GM19397 (cell line): ENCODE measurements at regions not wholly inside any gene's neighbourhood (a gene's known extent, or its start where the extent isn't known, plus 50 kb on each side); places are given as distances from the start of the nearest gene placed in this dataset.

Experiments
- ATAC-seq: cut with Tn5 transposase; IDR thresholded peaks from one replicate; pipeline ENCODE4 v1.9.1; 2021; ENCODE audit warnings: mild to moderate bottlenecking, moderate library complexity; ENCODE audit not compliant: unreplicated experiment

DNA sequence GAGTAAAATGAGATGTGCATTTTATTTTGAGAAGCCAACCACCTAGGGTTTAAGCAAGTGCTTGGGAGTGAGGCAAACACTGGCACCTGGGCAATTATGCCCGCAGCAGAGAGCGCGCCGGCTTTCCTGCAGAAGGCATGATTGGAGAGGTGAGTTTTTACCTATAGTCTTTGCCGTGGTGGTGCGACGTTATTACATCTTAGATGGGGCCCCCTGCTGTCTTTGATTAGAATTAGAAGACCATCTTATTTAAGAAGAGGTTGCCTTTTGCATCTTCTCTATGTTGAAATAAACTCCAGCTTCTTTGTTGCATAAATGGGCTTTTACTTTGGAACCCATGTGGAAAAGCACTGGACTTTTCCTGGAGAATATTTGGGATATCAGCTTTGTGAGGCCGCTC lies 409.5 kb downstream of the GLRX3 start:
- no peak for ATAC-seq

DNA sequence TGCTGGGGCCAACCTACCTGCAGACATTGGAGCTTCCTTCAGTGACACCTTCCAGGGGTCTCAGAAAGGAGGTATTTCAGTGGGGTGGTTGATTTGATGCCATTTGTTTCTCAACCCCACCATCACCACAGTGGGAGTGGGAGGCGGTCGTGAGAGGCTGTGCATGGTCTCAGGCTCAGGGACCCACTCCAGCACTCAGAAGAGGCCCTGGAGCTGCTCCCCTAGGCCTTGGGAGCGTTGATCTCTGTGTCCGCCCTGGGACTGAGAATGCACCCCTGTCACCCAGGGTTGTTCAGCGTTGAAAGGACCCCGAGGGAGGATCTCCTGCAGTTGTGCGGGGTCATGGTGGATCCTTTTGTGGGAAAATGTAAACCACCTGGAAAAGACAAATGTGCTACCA lies 410.6 kb downstream of the GLRX3 start:
- ATAC-seq = no peak

DNA sequence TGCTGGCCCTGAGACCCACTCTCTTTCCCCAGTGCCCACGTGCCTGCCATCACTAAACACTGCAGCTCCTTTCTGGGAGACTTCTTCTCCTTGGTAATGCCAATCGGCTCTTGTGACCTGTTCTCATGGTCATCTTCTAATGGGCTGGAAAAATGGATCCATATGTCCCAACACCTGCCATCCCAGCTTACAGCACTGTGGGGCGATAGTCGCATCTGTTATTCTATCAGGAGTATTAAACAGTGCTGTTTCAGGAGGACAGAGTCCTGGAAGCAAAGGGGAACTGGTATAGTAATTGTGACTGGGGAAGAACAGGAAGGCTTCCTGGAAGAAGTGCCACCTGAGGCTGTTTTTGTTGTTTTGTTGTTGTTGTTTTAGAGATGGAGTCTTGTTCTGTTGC lies 411.2 kb downstream of the GLRX3 start:
- no peak for ATAC-seq

DNA sequence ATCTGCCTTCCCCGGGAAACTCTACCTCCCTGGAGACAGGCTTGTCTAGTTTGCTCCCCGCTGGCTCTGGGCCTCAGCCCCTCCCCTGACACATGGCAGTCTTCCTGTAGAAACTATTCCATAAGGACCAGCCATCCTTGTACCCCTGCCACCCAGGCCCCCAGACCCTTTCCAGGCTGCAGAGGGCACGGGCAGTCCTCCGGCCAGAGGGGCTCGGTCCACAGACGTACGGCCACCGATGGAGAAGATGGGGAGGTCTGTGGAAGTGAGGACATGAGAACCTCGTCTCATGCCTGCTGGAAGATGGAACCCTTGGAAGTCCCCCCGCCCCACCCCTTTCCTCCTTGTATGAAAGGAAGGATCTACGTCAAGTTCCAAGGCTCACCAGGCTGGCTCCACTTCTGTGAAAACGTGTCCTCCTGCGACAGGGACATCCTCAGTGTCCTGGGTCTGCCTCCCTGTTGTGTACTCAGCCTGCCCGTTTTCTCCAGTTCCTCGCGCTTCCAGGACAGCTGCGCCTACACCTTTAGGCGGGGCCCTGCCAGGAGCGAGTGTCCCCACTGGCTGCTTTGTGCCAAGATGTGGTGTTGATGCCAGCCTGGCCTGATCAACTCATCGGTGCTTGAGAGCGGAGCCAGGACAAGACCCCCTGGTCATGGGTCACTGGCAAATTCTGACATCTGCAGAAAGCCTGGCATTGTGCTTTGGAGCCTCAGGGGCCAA lies 414.9 kb downstream of the GLRX3 start:
- ATAC-seq = no peak

DNA sequence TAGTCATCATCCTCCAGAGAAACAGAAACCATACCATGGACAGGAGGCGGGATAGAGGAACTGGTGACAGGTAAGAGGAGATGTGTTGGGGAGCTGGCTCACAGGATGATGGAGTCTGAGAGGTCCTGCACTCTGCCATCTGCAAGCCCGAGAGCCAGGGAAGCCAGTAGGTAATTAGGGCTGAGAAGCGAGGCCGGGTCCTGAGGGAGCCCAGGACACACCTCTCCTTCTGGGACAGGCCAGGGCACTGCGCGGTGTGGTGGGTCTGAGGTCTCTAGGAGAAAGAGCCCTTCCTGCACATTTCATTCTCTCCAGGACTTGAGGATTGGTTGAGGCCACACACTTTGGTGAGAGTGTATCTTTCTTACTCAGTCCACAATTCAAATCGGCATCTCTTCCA lies 415.5 kb downstream of the GLRX3 start:
- ATAC-seq = no peak

DNA sequence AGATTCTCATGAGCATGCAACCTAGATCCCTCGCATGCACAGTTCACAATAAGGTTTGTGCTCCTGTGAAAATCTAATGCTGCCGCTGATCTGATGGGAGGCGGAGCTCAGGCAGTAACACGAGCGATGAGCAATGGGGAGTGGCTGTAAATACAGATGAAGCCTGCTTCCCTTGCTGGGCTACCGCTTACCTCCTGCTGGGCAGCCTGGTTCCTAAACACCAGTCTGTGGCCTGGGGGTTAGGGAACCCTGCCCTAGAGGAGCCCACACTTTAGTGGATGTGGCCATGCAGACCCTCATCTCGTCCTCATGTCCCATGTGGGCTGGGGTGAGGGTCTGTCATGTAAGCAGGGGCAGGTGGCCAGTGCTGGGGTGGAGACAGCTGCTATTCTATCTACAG lies 417.6 kb downstream of the GLRX3 start:
- no peak for ATAC-seq

DNA sequence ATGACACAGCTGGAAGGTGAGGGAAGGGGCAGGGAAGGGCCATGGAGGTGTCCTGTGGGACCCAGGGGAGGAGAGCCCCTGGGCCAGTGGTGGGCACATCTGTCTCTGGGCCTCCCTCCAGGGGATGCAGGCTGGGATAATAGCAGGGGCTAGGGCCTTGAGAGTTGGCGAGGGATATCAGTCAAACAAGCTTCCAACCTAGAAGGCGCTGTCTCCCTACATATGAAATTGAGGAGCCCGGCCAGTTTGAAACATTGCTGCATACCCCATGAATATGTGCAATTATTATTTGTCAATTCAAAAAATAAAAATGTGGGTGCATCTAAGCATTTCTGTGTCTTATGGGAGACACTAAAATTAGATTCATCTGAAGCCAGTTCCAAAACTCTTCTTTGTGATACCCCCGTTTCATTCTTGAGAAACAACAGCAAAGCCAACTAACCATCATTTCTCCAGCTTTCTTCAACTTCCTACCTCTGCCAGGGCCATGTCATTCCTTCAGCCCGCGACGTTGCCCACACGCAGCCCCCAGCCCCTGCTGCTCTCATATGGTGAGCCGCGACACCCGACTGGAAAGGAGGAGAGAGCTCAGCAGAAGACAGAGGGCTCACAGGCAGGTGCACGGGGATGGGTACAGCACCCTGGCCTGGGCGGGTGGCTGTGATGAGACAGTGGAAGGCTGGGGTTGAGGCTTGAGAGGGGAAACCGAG lies 418.7 kb downstream of the GLRX3 start:
- no peak for ATAC-seq

DNA sequence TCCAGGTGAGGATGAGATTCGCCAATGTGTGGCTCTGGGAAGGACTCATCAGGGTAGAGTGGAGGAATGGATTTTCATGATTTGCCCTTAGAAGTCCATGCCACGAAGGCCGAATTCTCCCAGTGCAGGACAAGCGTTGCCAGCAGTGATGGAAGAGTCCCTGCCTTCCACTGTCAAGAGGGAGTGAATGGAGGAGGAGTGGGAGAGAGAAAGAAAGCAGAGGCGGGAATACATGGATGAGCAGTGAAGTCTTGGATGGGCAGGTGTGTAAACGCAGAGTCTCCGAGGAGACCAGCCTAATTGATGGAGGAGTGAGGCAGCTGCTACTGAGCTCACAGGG lies 419.2 kb downstream of the GLRX3 start:
- no peak for ATAC-seq

DNA sequence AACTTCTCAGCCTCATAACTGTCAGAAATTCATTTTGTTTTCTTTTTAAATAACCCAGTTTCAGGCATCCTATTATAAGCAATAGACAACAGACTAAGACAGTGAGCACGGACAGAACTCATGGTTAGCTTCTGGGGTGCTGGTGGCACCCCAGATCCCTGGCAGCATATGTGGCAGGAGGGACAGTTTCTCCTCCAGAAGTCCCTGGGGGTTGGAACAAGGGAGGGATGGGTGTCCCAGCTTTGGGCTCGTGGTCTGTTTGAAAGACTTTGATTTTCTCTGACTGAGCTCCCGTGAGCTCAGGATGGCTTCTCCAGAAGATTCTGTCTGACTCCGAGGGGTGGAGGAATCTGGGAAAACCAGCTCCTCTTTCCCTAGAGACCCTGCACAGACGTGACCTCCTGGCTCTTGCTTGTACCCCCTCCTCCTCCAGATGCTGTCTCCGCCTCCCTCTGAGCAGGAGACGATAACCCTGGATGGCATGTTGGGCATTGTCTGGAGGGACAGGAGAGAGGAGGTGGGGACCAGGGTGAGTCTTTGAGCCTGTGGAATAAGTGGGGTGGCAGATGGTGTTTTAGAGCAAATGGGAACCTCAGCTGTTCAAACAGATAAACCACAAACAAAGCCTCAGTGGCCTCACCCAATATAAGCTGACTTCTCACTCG lies 421.1 kb downstream of the GLRX3 start:
- no peak for ATAC-seq

DNA sequence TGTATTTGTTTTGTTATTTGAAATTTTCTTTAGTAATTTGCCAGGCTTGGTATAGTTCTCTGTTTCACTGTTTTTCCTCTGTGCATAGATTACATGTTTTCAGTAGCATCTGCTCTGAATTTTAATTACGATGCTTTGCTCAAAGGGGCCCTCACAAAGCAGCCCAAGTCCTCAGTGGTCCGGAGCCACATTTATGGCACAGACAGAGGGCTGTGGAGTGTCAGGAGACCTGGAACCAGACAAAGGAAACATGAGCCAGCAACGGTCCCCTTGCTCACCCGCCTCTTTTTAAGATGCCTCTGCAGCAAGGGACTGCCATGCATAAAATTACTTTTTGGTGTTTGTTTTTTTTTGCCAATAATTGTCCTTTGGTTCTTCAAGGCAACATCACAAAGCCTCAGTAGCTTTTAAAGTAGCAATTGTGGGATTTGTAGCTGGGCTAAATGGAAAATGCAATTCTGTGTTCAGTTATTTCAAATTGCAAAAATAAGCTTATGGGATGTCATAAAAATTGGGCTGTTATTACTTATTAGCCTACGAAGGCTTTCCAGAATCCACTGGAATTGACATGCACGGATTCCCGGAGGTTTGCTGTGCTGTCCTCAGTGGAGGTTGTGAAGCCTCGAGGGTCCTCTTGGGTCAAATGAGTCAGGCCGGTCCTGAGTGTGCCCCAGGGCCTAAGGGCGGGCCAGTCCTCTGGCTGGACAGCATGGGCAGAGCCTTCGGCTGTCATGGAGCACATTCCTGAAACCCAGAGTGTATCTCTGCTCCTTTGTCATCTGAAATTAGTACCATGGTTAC lies 422.8 kb downstream of the GLRX3 start:
- ATAC-seq = no peak

DNA sequence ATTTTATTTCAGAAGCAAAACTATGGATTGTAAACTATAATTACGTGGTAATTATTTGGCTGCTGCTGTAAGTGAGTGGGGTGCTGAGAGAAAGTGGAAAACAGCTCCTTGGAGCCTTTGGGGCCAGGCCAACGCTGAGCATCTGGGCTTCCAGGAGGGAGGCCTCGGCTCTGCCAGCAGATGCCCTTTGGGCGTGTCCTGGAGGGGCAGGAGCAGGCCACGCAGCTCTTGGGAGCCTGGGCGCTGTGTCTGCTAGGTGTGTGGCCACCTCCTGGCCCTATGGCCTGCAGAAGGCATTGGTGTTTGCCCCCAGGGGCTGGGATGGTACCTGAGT lies 423.3 kb downstream of the GLRX3 start:
- ATAC-seq = no peak

DNA sequence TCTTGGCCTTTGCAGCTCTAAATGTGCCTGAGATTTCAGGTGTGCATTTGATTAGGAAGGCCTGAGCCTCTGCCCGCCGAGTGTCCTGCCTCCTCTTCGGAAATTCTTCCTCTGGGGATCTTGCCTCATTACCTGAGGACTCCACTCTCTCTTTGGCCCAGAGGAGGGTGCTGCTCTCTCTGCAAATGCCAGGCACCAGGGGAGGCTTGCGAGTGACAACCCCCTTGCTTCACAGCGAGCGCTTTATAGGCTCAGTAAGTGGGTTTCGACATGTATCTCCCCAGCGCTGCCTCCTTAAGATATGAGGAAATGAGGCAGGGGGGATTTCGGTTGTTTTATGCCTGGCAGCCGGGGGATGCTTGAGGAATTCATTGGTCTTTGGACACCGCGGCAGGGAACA lies 423.9 kb downstream of the GLRX3 start:
- ATAC-seq = no peak

DNA sequence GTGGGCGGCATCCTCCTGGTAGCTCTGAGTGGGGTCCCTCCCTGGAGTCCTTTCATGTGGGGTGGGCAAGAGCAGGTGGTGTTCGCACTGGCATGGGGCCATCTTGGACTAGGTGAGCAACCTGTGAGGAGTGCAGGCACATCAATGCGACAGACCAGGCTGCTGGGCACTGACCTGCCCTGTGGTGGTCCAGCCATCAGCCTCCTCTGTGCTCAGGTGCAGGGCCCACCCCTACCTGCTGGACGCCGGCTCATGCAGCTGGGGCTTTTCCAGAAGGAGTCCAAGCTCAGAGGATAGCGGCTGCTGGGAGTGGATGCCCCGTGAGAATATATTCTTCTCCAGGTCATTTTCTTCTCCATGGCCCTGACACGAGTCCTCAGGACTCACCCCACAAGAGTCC lies 424.4 kb downstream of the GLRX3 start:
- no peak for ATAC-seq

DNA sequence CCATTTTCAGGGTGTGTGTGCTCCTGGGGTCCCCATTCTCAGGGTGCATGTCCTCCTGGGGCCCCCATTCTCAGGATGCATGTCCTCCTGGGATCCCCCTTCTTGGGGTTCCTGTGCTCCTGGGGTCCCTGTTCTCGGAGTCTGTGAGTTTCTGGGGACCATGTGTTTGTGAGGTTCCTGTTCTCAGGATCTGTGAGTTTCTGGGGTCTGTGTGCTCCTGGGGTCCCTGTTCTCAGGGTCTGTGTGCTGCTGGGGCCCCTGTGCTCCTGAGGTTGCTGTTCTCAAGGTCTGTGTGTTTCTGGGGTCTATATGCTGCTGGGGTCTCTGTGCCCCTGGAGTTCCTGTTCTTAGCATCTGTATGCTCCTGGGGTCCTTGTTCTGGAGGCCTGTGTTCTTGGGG lies 425.5 kb downstream of the GLRX3 start:
- no peak for ATAC-seq

DNA sequence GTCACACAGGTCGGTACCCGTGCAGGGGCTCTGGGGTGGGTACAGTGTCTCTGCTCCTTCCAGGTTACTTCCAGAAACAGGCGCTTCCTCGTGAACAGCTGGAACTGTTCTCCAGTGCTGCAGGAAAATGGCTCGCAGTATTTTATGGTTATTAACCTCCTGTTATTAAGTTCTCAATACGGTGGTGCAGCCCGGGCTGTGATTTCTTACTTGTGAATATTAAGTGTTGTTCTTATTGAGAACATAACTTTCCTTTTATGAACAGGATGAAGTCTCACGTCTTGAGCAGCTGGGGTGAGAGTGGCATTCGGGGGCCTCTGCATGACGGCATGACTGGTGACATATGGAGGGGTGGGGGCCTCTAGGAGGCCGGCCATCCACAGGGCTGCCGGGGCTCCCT lies 430.8 kb downstream of the GLRX3 start:
- no peak for ATAC-seq

DNA sequence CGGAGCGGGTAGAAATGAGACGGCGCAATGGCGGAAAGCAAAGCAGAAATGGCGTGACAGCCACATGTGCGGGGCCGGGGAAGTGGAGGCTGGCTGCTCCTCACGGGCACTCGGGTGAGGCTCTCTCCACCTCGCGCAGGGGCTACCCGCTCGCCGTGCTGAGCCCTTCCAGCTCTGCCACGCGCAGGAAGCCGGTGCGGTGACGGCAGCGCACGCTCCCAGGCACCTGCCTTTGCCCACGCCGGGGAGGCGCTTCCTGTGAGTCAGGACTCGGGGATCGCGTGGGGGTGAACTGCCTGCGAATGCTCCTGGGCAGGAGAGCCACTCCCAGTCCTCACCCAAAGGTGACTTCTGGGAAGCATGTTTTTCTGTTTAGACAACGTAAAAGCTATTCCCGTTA lies 431.2 kb downstream of the GLRX3 start:
- ATAC-seq = no peak

DNA sequence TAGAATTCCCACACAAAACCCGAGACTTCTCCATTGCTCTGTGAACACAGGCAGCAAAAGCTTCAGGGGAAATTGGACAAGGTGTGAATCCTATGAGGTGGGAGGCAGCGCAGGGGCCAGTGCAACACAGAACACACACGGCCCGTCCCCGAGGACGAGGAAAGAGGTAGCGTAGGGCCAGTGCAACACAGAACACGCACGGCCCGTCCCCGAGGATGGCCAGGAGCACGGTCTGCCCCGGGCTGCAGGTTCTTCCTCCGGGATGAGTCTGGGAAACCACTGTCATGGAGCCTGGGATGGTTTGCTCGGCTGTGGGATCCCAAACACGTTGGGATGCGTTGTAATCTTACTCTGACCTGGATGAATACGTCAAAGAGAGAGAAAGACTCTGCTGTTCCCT lies 432.1 kb downstream of the GLRX3 start:
- no peak for ATAC-seq

DNA sequence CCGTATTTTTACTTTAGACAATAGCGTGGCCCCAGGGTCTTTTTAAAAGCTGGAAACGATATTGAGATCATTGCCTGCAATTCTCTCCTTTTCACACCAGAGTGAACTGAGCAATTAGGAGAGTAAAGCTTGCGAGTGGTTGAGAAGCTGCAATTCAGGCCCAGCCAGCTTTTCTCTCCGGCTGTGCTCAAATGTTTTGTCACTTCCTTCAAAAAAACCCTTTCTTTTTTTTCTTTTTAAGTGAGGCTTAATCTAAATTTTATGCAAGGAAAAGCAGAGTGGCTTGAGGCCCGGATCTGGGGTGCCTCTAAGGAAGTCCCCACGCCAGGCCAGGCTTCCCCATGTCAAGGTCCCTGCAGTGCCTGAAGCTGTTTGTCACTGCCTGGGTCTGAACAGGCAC lies 433.9 kb downstream of the GLRX3 start:
- no peak for ATAC-seq

DNA sequence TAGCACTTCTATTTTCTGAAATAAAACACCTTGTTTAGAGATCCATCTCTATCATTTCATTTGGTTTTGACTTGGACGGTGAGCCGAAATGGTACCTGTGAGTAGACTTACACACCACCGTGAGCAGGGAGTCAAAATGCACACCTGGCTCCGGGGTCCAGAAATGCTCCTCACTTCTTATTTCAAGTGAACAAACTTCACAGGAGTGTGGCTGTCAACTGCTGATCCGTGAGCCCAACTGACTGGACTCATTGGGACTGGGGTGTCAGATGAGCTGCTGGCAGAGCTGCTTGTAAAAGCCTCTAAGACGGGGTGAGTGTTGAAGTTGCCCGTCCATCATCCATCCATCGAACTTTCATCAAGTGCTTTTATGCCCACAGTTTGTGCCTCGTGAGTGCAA lies 435.5 kb downstream of the GLRX3 start:
- ATAC-seq = no peak

DNA sequence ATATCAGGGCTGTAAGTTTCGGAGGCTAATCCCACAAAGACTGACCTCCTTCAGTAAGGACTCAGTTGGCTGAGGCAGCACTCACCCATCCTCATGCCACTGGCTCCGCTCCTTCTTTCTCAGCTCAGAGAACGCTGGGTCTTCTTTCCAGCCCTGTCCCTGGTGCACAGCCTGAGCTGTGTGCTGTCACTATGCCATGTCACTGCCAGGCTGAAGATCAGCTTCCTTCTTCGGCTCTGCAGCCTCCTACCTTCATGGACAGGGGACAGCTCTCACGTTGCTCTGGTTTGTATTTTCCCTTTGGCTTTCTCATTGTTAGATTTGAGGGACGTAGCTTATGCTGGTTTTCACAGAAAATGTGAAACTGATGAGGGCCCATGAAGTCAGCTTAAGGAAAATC lies 437.3 kb downstream of the GLRX3 start:
- ATAC-seq = no peak

DNA sequence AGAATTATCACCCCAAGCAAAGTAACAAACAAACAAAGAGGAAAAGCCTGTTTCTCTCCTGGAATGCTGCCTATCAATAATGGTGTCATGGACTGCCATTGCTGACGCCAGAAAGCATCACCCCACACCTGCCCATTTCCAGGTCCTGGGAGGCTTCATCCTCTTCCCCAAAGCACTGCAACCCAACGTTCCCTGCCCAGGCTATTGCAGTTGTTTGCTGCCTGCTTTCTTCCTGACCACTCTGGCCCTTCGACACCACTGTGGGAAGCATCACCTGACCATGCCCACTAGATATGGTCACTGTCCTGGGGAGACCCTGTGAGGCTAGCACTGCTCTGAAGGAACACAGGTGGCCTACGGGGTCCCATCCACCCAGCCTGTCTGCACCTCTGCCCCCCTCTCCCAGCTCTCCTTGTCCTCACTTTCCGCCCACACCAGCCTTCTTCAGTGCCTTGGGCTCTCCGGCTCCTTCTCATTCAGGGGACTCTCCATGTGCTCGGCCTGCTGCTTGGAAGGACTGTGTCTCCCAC lies 439.6 kb downstream of the GLRX3 start:
- no peak for ATAC-seq

DNA sequence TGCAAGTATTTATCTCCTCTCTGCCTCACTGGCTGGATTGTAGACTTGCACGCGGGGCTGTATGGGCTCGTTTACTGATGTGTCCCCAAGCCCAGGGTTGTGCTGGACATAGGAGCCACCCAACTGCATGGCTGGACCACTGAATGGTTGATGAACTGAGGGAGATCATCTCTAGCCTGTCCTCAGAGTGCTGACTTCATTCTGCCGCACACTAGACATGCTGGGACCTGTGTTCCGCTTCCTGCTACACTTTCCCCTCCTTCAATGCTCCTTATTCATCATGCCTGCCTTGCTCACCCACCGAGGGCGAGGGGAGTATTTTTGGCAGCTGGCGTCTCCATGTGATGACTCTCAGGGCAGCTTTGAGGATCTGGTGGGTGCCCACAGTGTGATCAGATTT lies 440.2 kb downstream of the GLRX3 start:
- ATAC-seq = no peak
